Type B pancreatic cell (in vitro differentiated cells): ENCODE measurements at regions not wholly inside any gene's neighbourhood (a gene's known extent, or its start where the extent isn't known, plus 50 kb on each side); places are given as distances from the start of the nearest gene placed in this dataset. TPM values are rescaled to one million over a fixed set of nuclear protein-coding genes. Genes with fewer than 3 reads are reported as not detected.

Experiments
- DNase-seq: peaks from one replicate; pipeline ENCODE4 v3.0.0; 2021; ENCODE audit warnings: mixed read lengths; ENCODE audit not compliant: unreplicated experiment; ENCODE audit errors: extremely low spot score
- H3K27ac Mint-ChIP-seq: 2 replicates; pipeline ENCODE4 v1.8.0; 2021; ENCODE audit warnings: mild to moderate bottlenecking, mixed read lengths
- H3K27me3 Mint-ChIP-seq: 2 replicates; pipeline ENCODE4 v1.8.0; 2021; ENCODE audit warnings: mixed read lengths
- H3K36me3 Mint-ChIP-seq: 2 replicates; pipeline ENCODE4 v1.8.0; 2021; ENCODE audit warnings: mixed read lengths
- H3K4me1 Mint-ChIP-seq: one replicate; pipeline ENCODE4 v1.8.0; 2021; ENCODE audit warnings: mixed read lengths; ENCODE audit not compliant: unreplicated experiment
- H3K4me3 Mint-ChIP-seq: 2 replicates; pipeline ENCODE4 v1.8.0; 2021; ENCODE audit warnings: mild to moderate bottlenecking, mixed read lengths
- H3K9me3 Mint-ChIP-seq: 2 replicates; pipeline ENCODE4 v1.8.0; 2021; ENCODE audit warnings: mixed read lengths
- CTCF ChIP-seq: fragments of 200-600 bp; sonication (generic); conservative IDR thresholded peaks from 2 replicates; pipeline ENCODE4 v1.5.0; 2021; ENCODE audit warnings: antibody characterized with exemption, mild to moderate bottlenecking
- microRNA-seq: library from miRNA; unstranded; fragments of <30 nt; microRNA quantifications from one replicate; pipeline ENCODE4, GENCODE V29; 2020

- no peaks in the 10 kb centered on the region for H3K27me3 Mint-ChIP-seq
- no peak overlapping the region for H3K27ac Mint-ChIP-seq
- H3K36me3 Mint-ChIP-seq, result no peaks in the 10 kb centered on the region
- TF ChIP-seq CTCF, result no peak
- H3K9me3 Mint-ChIP-seq, result no peaks in the 10 kb centered on the region
- DNase-seq, result no peak
- no peak overlapping the region for H3K4me3 Mint-ChIP-seq
- no peaks in the 10 kb centered on the region for H3K4me1 Mint-ChIP-seq
Observed at GRCh38 chrX:140948827-140949226, 53.6 kb upstream of the SPANXB1 start.

GRCh38 chrX:140949233-140949632 is 53.2 kb upstream of the SPANXB1 start:
- H3K9me3 Mint-ChIP-seq, result no peaks in the 10 kb centered on the region
- no peaks in the 10 kb centered on the region for H3K4me1 Mint-ChIP-seq
- no peak overlapping the region for H3K4me3 Mint-ChIP-seq
- no peaks in the 10 kb centered on the region for H3K36me3 Mint-ChIP-seq
- DNase-seq, result no peak
- no peak overlapping the region for H3K27ac Mint-ChIP-seq
- TF ChIP-seq CTCF, result no peak
- no peaks in the 10 kb centered on the region for H3K27me3 Mint-ChIP-seq

Small RNAs in the stretch of these regions (microRNA-seq; reads per million reads assigned to microRNA genes)
- not detected for gene MIR320D2
